HG03575 (cell line): ENCODE measurements at regions not wholly inside any gene's neighbourhood (a gene's known extent, or its start where the extent isn't known, plus 50 kb on each side); places are given as distances from the start of the nearest gene placed in this dataset.
"Not testable (repeated sequence)": the region's sequence is repeated elsewhere in the genome, so short reads cannot be mapped to it uniquely, and the experiment has no call there.

Experiments
- ATAC-seq: cut with Tn5 transposase; IDR thresholded peaks from one replicate; pipeline ENCODE4 v1.9.1; 2021; ENCODE audit not compliant: unreplicated experiment, insufficient number of reproducible peaks, low FRiP score; ENCODE audit errors: extremely low read depth

DNA sequence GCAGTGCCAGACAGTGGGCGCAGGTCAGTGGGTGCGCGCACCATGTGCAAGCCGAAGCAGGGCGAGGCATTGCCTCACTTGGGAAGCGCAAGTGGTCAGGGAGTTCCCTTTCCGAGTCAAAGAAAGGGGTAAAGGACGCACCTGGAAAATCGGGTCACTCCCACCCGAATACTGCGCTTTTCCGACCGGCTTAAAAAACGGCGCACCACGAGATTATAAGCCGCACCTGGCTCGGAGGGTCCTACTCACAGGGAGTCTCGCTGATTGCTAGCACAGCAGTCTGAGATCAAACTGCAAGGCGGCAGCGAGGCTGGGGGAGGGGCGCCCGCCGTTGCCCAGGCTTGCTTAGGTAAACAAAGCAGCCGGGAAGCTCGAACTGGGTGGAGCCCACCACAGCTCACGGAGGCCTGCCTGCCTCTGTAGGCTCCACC, 77.9 kb downstream of the NR4A2 start:
- ATAC-seq: not testable (repeated sequence)

- no peak for ATAC-seq
Observed at GRCh38 chr2:156253765-156254164, 78.8 kb downstream of the NR4A2 start.

DNA sequence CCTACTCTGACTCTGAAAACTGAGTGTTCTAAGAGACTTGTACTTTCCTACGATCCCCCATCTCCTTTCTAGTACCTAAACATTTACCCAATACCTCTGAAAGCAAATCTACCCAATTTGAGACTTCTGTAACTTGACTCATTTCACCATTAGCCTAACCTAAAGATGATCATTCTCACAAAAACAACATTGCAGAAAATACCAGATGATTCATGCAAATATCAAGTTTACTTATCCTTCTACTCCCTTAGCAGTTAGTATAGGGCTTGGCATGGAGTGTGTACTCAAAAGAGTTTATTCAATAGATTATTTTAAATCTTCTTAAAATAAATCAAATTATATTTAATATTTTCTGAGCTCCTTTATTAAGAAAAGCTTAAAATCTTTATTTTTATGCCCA, 89.6 kb downstream of the NR4A2 start:
- ATAC-seq: no peak

DNA sequence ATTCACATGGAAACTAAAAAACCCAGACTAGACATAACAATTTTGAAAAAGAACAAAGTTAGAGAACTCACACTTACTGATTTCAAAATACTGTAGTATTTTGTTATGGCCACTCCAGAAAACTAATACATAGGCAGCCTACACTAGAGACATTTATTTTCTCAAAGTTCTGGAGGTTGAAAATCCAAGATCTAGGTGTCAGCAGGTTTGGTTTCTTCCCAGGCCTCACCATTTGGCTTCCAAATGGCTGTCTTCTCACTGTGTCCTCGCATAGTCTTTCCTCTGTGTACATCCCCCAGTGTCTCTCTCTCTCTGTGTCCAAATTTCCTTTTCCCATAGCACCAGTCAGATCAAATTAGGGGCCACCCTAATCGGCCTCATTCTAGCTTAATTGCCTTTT, 95.0 kb downstream of the NR4A2 start:
- ATAC-seq: no peak

DNA sequence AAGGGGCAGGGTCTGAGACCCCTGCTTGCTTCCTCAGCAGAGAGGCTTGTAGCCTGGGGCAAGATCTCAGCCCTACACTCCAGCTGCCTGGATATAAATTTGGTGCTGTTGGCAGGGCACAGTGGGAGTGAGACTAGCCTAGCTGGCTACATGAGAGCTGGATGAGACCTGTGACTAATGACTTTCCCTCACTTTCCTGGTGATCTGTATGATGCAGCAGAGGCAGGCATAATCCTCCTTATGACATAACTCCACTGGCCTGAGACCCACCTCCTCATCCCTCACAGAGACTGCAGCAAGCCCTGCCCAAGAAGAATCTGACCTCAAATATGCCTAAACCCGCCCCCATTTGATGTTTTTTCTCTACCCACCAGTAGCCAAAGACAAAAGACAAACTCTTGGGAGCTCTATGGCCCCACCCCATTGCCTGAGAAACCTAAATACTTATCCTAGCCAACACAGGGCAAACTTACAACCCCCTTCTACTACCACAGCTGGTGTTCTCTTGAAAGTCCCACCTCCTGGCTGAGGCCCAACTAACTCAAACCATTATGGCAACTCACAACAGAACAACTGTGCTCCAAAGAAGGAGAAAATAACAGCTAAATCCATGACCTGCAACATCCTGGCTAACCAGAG, 102.7 kb downstream of the NR4A2 start:
- ATAC-seq: no peak

DNA sequence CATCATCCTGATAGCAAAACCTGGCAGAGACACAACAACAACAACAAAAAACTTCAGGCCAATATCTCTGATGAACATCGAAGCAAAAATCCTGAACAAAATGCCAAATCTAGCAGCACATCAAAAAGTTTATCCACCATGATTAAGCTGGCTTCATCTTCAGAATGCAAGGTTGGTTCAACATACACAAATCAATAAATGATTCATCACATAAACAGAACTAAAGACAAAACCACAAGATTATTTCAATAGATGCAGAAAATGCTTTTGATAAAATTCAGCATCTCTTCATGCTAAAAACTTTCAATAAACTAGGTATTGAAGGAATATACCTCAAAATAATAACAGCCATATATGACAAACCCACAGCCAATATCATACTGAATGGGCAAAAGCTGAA, 109.2 kb downstream of the NR4A2 start:
- ATAC-seq: not testable (repeated sequence)

- no peak for ATAC-seq
Observed at GRCh38 chr2:156221703-156222102, 110.8 kb downstream of the NR4A2 start.

- no peak for ATAC-seq
Observed at GRCh38 chr2:156219491-156220100, 112.9 kb downstream of the NR4A2 start.

GRCh38 chr2:156215656-156216055, 116.9 kb downstream of the NR4A2 start:
- no peak for ATAC-seq

- no peak for ATAC-seq
Observed at GRCh38 chr2:156211318-156211717, 121.2 kb downstream of the NR4A2 start.

- ATAC-seq: no peak
Observed at GRCh38 chr2:156206355-156206754, 126.2 kb downstream of the NR4A2 start.

DNA sequence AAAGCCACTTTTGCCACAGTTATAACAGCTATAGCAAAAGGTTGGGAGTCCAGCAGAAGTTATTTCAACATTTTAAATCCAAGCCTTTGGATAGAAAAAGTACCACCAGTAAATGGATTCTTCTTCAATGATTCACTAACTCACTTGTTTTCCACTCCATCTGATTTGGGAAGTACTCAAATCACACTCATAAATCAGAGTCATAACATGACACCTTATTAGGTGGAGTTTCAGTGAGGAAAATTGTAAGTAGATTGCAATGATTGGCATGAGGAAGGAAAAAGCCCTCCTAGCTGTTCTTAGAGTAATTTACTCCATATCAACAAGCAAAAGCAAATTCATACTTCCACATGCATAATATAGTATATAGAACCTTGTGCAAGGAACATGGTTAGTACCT, 132.9 kb downstream of the NR4A2 start:
- ATAC-seq: no peak

- no peak for ATAC-seq
Observed at GRCh38 chr2:156196031-156196430, 136.5 kb downstream of the NR4A2 start.

- ATAC-seq: no peak
Observed at GRCh38 chr2:156192468-156192867, 140.1 kb downstream of the NR4A2 start.

DNA sequence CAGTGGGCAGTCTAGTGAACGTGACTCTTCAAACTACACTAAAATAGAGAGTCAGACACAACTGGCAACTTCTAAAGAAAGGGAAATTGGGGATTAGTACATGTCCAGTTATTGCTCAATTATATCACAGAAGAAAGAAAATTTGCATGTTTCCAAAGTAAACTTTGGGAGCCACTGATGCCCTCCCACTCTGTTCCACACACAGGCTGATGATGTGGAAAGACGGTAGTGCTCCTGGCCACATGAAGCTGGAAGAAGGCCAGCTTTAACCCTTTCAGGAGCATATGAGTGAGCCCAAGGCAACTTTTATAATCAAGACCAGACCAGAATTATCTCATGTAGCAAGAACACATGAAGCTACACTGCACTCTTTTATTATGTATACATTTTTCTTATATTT, 141.0 kb downstream of the NR4A2 start:
- ATAC-seq: no peak

GRCh38 chr2:156190517-156190916, 142.0 kb downstream of the NR4A2 start:
- ATAC-seq: no peak

GRCh38 chr2:156189584-156189983, 142.9 kb downstream of the NR4A2 start:
- no peak for ATAC-seq

DNA sequence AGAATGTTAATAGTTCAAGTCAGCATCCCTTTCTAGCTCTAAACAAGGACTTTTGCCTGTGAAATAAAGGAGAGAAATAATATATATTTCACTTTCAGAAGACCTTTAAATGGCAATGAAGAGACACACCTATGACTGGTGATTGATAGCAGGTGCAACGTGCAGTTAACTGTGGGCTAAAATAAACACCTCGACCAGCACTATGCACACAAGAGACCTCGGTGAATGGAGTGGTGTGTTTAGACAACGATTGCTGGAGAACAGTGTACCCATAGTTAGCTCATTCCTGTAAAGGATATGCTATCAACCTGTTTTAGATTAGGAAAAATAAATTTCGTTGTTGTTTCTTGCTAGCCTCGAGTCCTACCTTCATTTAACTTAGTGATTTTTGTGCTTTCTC, 143.4 kb downstream of the NR4A2 start:
- ATAC-seq: no peak

- ATAC-seq: no peak
Observed at GRCh38 chr2:156182132-156182531, 150.4 kb downstream of the NR4A2 start.

- ATAC-seq: no peak
Observed at GRCh38 chr2:156181208-156181607, 151.3 kb downstream of the NR4A2 start.

- ATAC-seq: no peak
Observed at GRCh38 chr2:156177654-156178053, 154.9 kb downstream of the NR4A2 start.
